ENCODE measurements at regions not wholly inside any gene's neighbourhood (a gene's known extent, or its start where the extent isn't known, plus 50 kb on each side); places are given as distances from the start of the nearest gene placed in this dataset.
A peak's percentile ranks its signal among the peaks of the same experiment; 100 is the strongest.

DNA sequence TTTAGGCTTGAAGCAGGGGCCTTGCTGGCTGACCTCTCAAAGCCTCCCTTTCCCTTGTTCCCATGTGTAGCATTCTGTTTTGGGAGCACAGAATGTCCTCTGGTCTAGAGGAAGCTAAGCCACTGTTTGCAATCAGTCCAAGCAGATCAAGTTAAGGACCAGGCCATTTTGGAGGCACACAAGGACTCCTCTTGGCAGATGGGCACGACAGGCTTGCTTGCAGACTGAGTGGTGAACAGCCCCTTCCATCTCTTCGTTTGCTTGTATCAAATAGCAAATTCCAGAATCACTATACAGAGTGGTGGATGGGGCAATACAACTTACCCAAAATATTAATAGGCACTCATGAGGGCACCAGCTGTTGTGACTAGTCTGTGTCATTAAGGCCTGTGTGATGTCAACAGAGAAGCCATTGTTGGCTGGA lies 215.5 kb upstream of the SERP2 start:
- DNase-seq, result no peak

DNA sequence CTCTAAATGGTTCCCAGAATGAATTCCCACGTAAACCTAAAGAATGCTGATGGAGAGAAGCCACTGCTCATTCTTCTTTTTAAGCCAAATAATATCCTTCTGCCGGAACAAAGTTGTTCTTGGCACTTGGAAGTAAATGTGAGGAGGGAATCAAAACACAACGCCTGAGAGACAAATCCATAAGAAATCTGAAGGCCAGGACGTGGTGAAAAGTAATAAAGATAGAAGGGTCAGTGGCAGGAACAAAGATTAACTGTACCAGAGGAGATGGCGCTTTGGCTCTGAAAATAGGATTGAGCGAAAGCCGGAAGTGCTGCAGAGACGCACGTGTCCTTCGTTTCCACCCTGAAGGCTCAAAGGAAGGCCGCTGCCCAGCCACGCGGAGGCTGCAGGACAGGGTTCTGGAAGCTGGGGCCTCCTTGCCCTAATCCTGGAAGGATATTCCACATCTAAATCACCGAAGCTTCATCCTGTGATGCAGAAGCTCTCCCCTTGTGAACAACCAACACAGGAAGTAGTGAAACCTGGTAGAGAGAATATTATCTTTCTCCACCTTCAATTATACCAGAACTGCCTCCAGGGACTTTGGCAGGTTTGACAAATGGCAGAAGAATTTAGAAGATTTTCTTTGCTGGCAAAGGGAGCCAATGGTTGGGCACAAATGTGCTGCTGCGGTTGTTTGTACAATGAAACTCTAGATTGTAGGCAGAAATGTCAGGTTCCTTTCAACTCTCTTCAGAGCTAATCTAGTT lies 214.6 kb upstream of the SERP2 start:
- no peak for DNase-seq

DNA sequence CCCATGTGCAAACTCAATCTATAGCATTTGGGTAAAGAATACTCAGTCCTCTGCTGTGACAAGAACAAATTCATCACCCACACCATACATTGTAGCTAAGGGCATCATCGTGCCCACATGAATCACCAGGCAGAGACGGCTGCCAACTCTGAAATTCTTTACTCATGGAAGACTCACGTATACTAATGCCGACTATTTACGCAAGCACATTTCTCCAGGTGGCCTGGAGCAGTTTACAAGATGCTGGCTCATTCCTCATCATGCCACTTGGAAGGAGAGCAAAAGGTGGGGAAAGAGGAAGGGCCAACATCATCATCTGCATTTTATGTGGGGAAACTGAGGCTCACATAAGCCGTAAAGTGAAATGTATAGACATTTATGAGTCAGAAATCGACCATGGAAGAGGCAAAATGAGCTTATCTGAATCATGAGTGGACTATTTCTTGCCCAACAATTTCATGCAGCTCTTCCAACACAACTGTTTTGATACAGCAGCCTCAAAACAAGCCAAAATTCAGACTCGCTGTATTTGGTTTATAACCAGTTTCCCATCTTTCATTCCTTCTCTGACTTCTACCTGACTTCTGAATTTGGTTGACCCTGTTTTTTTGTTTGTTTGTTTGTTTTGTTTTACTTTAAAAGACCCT lies 213.9 kb upstream of the SERP2 start:
- DNase-seq, result no peak

DNA sequence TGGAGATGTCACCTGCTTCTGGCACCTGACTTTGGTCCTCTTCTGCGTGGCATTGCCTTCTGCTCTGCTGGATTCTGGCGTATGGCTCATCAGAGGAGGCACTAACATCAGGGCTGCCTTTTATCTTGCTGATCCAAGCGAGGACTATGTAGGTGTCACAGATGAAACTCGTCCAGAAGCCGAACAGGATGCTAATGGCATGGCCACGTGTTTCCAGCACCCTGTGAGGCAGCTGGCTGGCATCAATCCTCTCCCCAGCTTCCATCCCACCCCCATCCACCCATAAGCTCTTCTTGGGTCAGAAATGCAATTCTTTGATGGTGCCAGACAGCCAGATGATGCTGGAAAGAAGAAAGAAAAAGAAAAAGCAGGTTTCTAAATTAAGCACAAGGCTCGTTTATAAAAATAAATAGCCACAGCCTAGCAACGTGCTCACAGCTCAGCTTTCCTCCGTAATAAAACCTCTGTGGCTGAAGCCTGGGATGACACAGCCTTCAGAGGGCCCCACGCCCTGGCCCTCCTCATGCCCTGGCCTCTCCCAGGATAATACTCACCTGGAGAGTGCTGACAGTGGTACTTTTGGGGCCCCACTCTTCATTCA lies 212.9 kb upstream of the SERP2 start:
- no peak for DNase-seq

DNA sequence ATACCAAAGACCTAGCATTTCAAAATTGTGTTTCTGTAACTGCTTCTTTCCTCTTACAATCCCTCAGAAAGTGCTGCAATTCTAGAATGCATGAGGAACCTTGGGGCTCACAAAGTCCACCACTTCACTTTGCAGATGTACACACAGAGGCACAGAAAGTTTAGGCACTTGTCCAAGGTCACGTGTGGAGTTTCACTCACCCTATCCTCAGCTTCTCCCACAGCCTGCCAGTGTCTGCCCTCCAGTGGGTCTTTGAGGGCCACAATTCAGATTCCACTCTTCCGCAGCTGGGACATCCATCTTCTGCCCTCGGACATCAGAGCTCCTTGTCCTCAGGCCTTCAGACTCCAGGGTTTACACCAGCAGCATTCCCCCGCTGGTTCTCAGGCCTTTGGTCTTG lies 210.5 kb upstream of the SERP2 start:
- no peak for DNase-seq

DNA sequence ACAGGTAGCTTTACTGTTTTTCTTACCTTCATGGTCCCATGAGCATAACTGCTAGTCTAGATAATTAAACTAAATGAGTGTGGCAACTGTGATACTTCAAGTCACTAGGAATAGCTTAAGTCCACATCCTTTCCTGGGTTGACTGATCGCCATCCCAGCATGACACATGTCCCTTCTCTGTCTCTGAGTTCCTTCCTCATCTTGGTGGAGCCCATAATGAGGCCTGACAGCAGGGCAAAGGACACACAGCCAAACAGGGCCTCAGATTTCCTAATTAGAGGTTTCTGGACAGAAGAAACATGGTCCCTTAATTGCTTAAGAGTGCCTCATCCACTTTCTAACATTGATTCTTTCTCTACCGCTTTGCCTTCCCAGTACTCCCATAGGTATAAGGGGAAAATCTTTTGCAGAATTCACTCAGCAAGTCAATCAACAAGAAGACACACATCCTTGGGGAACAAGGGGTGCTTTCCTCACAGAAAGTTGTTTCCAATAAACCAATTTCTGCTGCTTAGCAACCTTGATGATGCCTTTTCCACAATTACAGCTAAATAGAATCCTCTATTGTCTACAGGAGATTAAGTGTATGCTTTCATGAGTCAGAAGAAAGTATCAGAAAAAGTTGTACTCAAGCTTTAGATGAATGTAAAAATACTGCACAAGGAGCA lies 208.3 kb upstream of the SERP2 start:
- DNase-seq, result peak; percentile 60

DNA sequence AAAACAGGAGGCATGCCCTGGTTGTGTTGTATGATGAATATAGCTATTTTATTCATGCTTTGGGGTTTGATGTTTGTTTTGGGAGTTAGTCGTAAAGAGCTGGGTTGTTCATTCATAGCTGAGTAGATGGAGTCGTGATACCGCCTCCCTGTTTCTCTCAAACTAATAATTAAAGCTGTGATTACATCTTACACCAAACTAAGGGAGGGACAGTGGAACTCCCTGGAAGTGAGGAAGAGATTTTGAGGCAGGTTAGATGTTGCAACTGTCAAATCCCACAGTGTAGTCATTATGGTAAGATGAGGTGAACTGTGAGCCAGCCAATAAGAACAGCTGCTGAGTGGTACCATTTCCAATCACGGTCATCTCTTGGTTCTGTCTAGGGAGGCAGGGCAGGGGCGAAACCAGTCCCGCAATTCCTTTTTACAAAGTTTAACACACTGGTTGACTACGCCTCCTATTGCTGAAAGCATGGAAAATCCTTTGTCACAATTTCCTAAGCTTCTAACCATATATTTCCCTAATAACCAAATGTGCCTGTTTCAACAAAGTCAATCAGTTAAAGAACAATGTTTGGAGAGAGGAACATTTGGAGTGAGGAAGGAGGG lies 207.6 kb upstream of the SERP2 start:
- DNase-seq, result no peak

DNA sequence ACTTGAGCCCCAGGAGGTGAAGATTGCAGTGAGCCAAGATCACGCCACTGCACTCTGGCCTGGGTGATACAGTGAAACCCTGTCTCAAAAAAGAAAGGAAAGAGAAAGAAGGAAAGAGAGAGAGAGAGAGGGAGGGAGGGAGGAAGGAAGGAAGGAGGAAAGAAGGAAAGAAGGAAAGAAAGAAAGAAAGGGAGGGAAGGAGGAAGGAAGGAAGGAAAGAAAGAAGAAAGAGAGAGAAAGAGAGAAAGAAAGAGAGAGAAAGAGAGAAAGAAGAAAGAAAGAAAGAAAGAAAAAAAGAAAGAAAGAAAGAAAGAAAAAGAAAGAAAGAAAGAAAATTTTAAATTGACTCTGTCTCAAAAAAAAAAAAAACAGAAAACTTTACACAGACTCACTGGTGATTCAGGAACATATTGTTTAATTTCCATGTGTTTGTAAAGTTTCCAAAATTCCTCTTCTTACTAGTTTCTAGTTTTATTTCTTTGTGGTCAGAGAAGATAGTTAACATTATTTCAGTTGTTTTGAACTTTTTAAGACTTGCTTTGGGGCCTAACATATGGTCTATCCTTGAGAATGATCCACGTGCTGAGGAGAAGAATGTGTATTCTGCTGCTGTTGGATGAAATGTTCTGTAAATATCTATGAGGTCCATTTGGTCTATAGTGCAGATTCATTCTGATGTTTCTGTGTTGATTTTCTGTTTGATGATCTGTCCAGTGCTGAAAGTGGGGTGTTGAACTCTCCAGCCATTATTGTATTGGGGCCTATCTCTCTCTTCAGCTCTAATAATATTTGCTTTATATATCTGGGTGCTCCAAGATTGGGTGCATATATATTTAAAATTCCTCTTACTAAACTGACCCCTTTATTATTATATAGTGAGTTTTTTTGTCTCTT lies 204.4 kb upstream of the SERP2 start:
- no peak for DNase-seq

DNA sequence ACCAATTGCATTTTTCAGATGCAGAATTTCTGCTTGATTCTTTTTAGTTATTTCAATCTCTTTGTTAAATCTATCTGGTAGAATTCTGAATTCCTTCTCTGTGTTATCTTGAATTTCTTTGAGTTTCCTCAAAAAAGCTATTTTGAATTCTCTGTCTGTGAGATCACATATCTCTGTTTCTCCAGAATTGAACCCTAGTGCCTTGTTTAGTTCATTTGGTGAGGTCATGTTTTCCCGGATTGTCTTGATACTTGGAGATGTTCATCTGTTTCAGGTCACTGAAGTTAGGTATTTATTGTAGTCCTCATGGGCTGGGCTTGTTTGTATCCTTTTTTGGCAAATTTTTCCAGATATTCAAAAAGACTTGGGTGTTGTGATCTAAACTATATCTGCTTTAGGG lies 202.9 kb upstream of the SERP2 start:
- no peak for DNase-seq

DNA sequence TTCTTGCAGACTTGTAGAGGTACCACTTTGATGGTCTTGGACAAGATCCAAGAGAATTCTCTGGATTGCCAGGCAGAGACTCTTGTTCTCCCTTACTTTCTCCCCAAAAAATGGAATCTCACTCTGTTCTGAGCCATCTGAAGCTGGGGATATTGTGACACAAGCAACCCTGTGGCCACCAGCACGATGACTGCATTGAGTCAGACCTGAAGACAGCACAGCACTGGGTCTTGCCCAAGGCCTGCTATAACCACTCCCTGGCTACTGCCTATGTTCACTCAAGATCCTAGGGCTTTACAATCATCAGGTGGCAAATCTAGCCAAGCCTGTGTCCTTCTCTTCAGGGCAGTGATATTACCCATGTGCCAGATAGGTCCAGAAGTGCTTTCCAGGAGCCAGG lies 202.5 kb upstream of the SERP2 start:
- peak; percentile 53 for DNase-seq

DNA sequence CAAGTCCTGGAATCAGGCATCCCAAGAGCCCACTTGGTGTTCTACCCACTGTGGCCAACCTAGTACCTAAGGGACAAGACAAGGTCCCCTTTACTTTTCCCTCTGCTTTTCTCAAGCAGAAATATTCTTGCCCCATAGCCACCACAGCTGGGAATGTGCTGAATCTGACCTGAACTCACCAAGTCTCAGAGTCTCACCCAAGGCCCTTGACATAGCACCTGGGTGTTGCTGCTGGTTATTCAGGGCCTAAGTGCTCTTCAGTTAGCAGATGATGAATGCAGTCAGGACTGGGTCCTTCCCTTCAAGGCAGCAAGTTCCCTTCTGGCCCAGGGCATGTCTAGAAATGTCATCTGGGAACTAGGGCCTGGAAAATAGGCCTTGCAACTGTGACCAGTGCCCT lies 201.8 kb upstream of the SERP2 start:
- DNase-seq, result no peak

DNA sequence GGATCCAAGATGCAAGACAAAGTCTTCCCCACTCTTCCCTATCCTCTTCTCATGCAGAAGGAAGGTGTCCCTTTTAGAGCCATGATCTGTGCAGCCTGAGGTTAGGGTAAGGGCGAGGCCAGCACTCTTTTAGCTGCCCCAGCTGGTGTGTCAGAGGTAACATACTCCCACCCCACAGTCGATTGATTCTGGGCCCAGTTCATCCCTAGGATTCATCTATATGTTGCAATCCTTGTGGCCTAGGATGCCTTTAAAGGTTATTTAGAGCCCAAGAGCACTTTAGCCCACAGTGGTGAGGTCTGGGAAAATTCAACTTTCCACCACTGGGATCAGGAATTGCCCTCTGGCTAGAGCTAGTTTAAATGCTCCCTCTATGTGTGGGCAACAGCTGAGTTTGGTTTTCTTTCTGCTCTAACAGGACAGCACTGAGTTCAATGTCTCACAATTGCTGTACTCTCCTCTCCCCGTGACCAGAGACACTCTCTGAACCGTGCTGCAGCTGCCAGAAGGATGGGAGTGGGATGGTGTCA lies 201.3 kb upstream of the SERP2 start:
- DNase-seq, result no peak

DNA sequence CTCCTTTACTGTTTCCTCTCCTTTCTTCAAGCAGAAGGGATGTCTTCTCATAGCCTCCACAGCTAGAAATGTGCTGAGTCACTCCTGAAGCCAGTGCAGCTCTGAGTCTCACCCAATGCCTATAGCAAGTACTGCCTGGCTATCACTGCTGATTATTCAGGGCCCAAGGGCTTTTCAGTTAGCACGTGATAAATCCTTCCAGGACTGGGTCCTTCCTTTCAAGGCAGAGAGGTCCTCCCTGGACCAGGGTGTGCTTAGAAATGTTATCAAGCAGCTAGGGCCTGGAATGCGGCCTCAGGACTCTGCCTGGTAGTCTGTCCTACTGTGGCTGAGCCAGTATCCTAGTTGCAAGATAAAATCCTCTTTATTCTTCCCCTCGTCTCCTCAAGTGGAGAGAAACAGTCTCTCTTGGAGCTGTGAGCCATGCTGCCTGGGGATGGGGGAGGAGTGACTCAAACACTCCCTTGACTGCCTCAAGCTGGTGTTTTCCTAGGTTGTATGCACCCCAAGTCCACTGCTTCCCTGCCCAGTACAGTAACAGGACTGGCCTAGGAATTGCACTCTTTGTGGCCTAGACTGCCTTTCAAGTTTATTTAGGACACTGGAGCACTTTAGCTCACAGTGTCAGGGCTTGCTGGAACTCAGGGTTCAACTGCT lies 198.7 kb upstream of the SERP2 start:
- no peak for DNase-seq

DNA sequence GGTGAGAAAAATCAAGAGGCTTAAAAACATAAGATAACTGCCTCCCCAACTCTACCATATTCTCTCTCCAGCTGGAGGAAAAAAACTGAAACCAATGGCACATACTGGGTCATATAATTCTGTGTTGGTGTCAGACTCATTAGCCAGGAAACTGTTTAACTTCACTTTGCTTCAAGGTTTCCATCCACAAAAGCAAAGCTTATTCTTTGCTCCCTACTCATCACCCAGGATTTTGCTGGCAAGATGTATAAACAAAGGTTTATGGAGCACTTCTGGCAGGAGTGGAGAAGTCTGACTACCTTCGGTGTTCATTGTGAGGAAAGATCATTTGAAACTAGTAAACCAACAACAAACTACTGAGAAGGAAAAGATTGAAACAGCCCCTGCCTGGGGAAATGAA lies 197.5 kb upstream of the SERP2 start:
- no peak for DNase-seq

DNA sequence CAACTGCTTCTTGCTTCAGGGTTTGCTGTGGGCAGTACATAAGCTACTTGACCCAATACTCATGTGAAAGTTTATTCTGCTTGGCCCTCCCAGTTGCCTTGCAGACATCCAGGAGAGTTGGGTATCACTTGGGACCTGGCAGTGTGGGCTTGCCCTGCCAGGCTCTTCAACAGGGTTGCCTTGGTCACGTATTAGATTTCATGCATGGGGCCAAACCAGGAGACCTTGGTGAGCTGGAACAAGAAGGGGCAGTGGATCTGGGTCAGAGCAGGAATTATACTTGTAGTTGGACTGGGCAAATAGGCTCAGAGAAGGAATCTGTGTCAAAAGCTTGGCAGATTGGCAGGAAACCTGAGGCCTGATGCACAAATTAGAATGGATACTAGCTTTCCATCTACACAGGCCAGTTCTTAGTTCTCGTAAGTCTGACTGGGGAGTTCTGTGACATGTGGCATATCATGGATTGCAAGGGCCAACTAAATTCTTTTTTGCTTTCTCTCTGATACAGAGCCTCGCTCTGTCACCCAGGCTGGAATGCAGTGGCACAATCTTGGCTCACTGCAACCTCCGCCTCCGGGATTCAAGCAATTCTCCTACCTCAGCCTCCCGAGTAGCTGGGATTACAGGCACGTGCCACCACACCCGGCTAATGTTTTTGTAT lies 192.6 kb upstream of the SERP2 start:
- no peak for DNase-seq

DNA sequence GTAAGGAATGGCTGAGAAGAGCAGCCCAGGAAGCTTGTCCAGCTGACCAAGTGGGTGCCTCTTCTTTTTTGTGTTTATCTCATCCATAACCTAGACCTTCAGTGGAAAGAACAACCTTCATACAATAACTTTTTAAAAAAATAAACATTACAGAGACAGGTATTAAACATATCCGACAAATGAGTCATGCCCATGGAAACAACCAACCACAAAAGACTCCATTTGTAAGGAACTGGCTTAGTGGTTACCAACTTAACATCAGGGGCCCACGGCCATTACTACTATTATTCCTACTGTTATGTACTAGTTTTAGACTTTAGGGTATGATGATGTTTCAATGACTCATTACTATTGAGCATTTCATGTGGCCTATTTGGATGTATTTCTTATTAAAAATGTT lies 191.7 kb upstream of the SERP2 start:
- no peak for DNase-seq

DNA sequence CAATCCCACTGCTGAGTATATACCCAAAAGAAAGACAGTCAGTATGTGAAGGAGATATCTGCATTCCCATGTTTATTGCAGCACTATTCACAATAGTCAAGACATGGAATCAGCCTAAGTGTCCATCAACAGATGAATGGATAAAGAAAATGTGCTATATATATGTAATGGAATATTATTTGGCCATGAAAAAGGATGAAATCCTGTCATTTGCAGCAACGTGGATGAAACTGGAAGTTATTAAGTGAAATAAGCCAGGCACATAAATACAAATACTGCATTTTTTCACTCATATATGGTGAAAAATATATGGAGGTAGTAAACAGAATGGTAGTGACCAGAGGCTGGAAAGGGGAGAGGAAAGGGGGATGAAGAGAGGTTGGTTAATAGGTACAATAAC lies 188.9 kb upstream of the SERP2 start:
- no peak for DNase-seq

DNA sequence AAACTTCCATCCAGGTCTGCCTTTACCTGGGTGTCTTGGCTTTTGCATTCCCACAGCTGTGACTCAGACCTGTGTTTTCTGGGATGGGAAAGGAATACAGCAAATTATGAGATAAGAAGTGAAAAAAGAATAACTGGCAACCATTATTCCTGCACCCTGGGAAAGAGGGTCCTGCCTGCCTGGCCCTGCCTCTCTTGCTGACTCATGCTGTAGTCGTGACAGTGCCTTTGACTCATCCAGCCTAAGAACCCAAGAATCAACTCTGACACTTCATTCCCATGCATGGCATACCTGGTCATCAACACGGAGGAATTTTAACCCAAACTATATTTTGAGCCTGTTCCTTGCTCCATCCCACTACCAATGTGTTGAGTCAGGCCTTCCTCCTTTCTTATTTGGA lies 185.4 kb upstream of the SERP2 start:
- no peak for DNase-seq

DNA sequence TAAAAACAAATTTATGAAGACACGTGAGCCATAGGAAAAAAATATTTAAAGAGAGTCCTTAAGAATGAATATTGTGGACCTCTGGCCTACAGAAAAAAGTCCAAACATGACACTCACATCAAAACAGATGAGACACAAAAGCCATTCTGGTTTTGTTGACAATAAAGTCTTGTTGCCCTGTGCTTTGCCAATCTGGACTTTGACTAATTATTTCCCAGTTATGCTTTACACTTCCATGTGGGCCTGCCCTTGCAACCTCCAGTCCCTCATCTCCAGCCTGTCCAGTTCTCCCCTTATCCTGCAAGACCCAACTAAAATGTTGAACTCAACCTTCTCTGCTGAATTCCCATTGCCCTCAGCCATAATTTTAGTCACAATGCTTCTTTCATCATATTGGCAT lies 184.5 kb upstream of the SERP2 start:
- DNase-seq, result no peak

DNA sequence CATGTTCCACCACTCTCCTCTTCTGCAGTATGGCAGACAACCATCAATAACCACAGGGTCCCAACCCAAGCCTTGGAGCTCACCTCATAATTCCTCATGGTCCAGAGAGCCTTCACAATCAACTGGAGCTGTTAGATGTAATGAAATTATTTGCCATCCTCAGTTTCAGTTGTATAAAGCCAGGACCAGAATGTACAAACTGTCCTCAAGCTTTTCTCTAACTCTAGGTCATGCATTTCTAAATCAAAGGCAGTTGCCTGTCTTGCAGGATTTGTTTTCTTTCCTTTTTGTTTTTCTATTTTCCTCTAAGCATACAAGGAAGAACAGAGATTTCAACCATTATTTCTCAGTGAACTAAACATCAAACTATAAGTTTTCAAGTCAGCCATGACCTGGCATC lies 182.5 kb upstream of the SERP2 start:
- DNase-seq, result no peak

Measured in inflammatory macrophage treated with lipopolysaccharide for 4 hours (primary cell).